PC-3 (cell line): ENCODE measurements at regions not wholly inside any gene's neighbourhood (a gene's known extent, or its start where the extent isn't known, plus 50 kb on each side); places are given as distances from the start of the nearest gene placed in this dataset.

Experiments used
- EZH2 ChIP-seq: fragments of 300-600 bp; sonication (generic); IDR thresholded peaks from one replicate; pipeline ENCODE4 v1.6.1; 2017; ENCODE audit warnings: antibody characterized with exemption, mild to moderate bottlenecking, low read length; ENCODE audit not compliant: unreplicated experiment
- EZH2phosphoT487 ChIP-seq: fragments of 300-600 bp; sonication (generic); IDR thresholded peaks from 2 replicates; pipeline ENCODE4 v1.6.1; 2018; ENCODE audit warnings: mild to moderate bottlenecking, antibody characterized with exemption, low read length, borderline replicate concordance
- TF ChIP-seq, protein P1 (sequence below): fragments of 300-600 bp; sonication (generic); conservative IDR thresholded peaks from 2 replicates; pipeline ENCODE4 v1.5.1; 2017; ENCODE audit warnings: antibody characterized with exemption, low read depth, mild to moderate bottlenecking, low read length

DNA sequence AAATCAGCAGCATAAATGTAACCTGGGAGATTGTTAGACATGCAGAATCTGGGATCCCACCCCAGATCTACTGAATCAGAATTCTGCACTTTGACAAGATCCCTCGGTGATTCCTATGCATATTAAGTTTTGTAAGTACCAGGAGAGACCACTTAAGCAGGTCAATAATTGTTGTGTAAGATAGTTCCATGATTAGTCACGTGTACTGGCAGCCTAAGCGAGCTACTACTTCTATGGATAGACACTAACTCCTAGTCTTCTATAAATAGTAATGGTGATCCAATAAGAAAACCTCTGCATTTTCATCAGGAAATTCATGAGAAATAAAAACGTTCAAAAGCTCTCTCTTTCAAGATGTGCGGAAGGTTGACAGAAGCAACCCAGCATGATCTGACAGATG, 988.2 kb upstream of the CHAC2 start:
- TF ChIP-seq, protein P1, sequence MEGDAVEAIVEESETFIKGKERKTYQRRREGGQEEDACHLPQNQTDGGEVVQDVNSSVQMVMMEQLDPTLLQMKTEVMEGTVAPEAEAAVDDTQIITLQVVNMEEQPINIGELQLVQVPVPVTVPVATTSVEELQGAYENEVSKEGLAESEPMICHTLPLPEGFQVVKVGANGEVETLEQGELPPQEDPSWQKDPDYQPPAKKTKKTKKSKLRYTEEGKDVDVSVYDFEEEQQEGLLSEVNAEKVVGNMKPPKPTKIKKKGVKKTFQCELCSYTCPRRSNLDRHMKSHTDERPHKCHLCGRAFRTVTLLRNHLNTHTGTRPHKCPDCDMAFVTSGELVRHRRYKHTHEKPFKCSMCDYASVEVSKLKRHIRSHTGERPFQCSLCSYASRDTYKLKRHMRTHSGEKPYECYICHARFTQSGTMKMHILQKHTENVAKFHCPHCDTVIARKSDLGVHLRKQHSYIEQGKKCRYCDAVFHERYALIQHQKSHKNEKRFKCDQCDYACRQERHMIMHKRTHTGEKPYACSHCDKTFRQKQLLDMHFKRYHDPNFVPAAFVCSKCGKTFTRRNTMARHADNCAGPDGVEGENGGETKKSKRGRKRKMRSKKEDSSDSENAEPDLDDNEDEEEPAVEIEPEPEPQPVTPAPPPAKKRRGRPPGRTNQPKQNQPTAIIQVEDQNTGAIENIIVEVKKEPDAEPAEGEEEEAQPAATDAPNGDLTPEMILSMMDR = no peak
- TF ChIP-seq EZH2 = no peak
- no peak for TF ChIP-seq EZH2phosphoT487
